ENCODE measurements at regions not wholly inside any gene's neighbourhood (a gene's known extent, or its start where the extent isn't known, plus 50 kb on each side); places are given as distances from the start of the nearest gene placed in this dataset.

- no peak for TF ChIP-seq CTCF (IDR thresholded peaks at IDR 0.05; ENCODE audit: borderline replicate concordance, extremely low read depth, low read length, poor library complexity, severe bottlenecking)
- TF ChIP-seq EZH2 (IDR thresholded peaks at IDR 0.05; ENCODE audit: borderline replicate concordance, low read depth, low read length, severe bottlenecking): no peak
These were observed 287.1 kb upstream of the SMIM30 start for GRCh38 chr7:113405296-113406056.

Data from DND-41 (cell line).